HEK293T (cell line): ENCODE measurements at regions not wholly inside any gene's neighbourhood (a gene's known extent, or its start where the extent isn't known, plus 50 kb on each side); places are given as distances from the start of the nearest gene placed in this dataset.

ENCODE experiments used
- CTCF ChIA-PET: fragments of 350-600 bp; formaldehyde crosslinking; extraction: SDS; loops from one replicate; lab custom pipeline; 2021; ENCODE audit warnings: antibody characterized with exemption, inconsistent platforms; lab: Yijun Ruan, JAX
- POLR2A ChIA-PET: fragments of 350-600 bp; formaldehyde crosslinking; extraction: SDS; loops from one replicate; lab custom pipeline; 2020; ENCODE audit warnings: antibody characterized with exemption, inconsistent platforms; lab: Yijun Ruan, JAX
- DNase-seq: peaks from one replicate; pipeline ENCODE4 v3.0.0; 2012; ENCODE audit warnings: mixed read lengths; ENCODE audit errors: extremely low spot score
- ARNT ChIP-seq: fragments of 450-650 bp; IDR thresholded peaks from 2 replicates; pipeline ENCODE4 v1.6.1; 2017; ENCODE audit warnings: mild to moderate bottlenecking
- BHLHE40 ChIP-seq: fragments of 450-650 bp; IDR thresholded peaks from 2 replicates; pipeline ENCODE4 v1.6.1; 2016; ENCODE audit warnings: mild to moderate bottlenecking, moderate library complexity, borderline replicate concordance
- CTBP1 ChIP-seq: fragments of 450-650 bp; IDR thresholded peaks from 2 replicates; pipeline ENCODE4 v1.6.1; 2016; ENCODE audit warnings: borderline replicate concordance
- ELF4 ChIP-seq: fragments of 450-650 bp; IDR thresholded peaks from 2 replicates; pipeline ENCODE4 v1.6.1; 2017; ENCODE audit warnings: antibody characterized with exemption
- FOXA1 ChIP-seq: fragments of 450-650 bp; IDR thresholded peaks from 2 replicates; pipeline ENCODE4 v1.6.1; 2016; ENCODE audit warnings: mild to moderate bottlenecking
- FOXK2 ChIP-seq: fragments of 450-650 bp; IDR thresholded peaks from 2 replicates; pipeline ENCODE4 v1.6.1; 2016; ENCODE audit warnings: mild to moderate bottlenecking
- FOXM1 ChIP-seq: fragments of 450-650 bp; IDR thresholded peaks from 2 replicates; pipeline ENCODE4 v1.6.1; 2017; ENCODE audit warnings: mild to moderate bottlenecking, borderline replicate concordance
- HDGF ChIP-seq: fragments of 450-650 bp; IDR thresholded peaks from 2 replicates; pipeline ENCODE4 v1.6.1; 2017; ENCODE audit warnings: antibody characterized with exemption, borderline replicate concordance
- L3MBTL2 ChIP-seq: fragments of 450-650 bp; conservative IDR thresholded peaks from 2 replicates; pipeline ENCODE4 v1.6.1; 2016; ENCODE audit warnings: mild to moderate bottlenecking
- LEF1 ChIP-seq: fragments of 450-650 bp; IDR thresholded peaks from 2 replicates; pipeline ENCODE4 v1.6.1; 2017; ENCODE audit warnings: mild to moderate bottlenecking, borderline replicate concordance
- NFRKB ChIP-seq: fragments of 450-650 bp; IDR thresholded peaks from 2 replicates; pipeline ENCODE4 v1.6.1; 2016; ENCODE audit warnings: mild to moderate bottlenecking, moderate library complexity
- PKNOX1 ChIP-seq: fragments of 450-650 bp; IDR thresholded peaks from 2 replicates; pipeline ENCODE4 v1.6.1; 2016
- SP1 ChIP-seq: fragments of 450-650 bp; IDR thresholded peaks from 2 replicates; pipeline ENCODE4 v1.6.1; 2017
- SUZ12 ChIP-seq: fragments of 450-650 bp; IDR thresholded peaks from 2 replicates; pipeline ENCODE4 v1.6.1; 2016; ENCODE audit warnings: mild to moderate bottlenecking
- TARDBP ChIP-seq: fragments of 450-650 bp; IDR thresholded peaks from 2 replicates; pipeline ENCODE4 v1.6.1; 2016
- ZNF384 ChIP-seq: fragments of 450-650 bp; IDR thresholded peaks from 2 replicates; pipeline ENCODE4 v1.6.1; 2016

DNA sequence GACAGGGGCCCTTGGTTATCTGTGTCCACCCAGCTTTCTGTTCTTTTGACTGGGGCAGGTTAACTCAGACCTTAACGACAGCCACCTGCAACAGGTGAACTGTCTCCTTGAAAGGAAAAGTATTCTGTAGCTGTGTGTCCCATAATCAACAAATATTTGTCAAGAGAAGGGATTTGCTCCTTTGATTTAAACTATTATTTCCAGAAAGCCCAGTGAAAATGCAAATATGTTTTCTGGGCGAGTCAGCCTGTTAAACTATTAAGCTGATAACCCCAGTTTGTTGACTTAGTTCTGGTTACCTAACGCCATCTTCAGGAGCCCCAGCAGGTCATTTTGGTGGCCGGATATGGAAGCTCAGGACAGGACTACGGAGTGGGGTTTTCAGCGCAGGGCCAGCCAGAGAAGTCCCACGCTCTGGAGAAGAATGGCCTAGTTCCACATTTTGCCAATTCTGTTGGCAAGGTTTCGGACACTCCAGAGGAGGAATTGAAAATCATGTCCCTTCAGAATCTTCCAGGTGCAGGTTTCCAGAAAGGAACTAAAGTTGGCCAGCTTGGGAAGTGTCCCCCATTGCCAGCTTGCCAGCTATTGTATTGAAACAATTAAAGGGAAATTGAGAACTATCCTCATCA is 54.5 kb downstream of the ADRA2A start:
- ChIA-PET CTCF (interaction anchor here (0.6 kb wide), 1 partner anchor 735 kb away, joined by 3 read pairs; no protein-coding TSS in a partner anchor), POLR2A (no interaction called here)
- no peak for TF ChIP-seq SP1
- no peak for TF ChIP-seq LEF1
- no peak for TF ChIP-seq TARDBP
- no peak for TF ChIP-seq HDGF
- no peak for DNase-seq

DNA sequence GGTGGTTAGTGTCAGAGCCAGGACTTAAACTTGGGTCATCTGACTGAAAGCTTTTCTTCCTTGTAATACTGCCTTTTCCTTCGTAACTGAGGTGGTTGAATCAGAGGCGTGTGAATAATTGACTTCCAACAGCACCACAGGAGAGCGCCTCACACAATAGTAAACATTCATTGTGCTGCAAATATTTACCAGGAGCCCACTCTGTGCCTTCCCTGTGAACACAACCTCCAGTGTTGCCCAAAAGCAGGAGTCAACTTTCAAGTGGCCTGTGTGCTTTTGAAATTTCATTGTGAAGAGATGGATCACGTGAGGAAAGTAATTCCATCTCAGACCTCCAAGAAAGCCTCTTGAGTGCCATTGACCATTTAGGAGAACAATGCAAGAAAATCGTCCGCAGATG is 60.2 kb downstream of the ADRA2A start:
- POLR2A ChIA-PET = no interaction called here
- CTCF ChIA-PET = no interaction called here
- TF ChIP-seq BHLHE40 = no peak
- TF ChIP-seq HDGF = no peak
- no peak for TF ChIP-seq ZNF384
- TF ChIP-seq PKNOX1 = no peak
- no peak for TF ChIP-seq TARDBP
- no peak for TF ChIP-seq ARNT
- DNase-seq = no peak

DNA sequence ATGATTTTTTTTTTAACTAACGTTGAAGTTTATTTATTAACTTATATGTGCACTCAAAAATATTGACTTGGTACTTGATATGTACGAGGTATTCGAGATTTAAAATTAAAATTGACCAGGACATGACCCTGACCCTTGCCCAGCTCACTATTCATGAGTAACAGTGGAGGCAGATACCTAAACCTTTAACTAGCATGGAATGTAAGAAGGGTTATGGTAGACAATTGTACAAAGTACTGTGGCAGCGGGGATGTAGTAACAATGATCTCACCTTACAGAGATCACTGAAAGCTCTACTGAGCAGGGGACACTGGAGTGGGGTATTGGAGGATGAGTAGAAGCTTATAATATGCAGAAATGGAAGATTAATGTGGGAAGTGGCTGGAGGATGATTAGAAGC is 60.8 kb downstream of the ADRA2A start:
- CTCF ChIA-PET = no interaction called here
- POLR2A ChIA-PET = no interaction called here
- no peak for DNase-seq
- TF ChIP-seq NFRKB (no peak), ELF4 (no peak), LEF1 (no peak), SUZ12 (no peak), PKNOX1 (no peak), TARDBP (no peak), FOXM1 (no peak), ZNF384 (no peak), L3MBTL2 (no peak), BHLHE40 (no peak), ARNT (no peak), HDGF (no peak), FOXK2 (no peak), SP1 (no peak), CTBP1 (no peak), FOXA1 (no peak)

DNA sequence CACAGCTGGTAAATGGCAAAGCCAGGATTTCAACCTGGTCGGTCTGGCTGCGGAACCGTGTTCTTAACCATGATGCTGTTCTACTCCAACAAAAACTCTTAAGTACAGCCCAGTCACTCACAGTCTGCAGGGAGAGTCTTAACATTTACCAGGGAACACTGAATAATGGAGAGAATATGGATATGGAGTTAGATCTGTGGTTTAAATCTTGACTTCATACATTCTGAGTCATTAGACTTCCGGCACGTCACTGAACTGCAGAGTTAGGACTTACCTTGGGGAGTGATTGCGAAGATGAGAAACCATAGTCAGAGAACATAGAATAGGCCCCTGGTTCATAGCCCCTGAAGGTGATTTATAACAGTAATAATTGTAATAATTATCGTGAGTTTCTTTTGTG is 61.7 kb downstream of the ADRA2A start:
- ChIA-PET CTCF (no interaction called here), POLR2A (no interaction called here)
- TF ChIP-seq SP1 (no peak), PKNOX1 (no peak), L3MBTL2 (no peak), CTBP1 (no peak), BHLHE40 (no peak), ELF4 (no peak), FOXK2 (no peak), TARDBP (no peak), SUZ12 (no peak), LEF1 (no peak), ARNT (no peak), ZNF384 (no peak), FOXM1 (no peak), NFRKB (no peak), HDGF (no peak)
- DNase-seq = no peak

DNA sequence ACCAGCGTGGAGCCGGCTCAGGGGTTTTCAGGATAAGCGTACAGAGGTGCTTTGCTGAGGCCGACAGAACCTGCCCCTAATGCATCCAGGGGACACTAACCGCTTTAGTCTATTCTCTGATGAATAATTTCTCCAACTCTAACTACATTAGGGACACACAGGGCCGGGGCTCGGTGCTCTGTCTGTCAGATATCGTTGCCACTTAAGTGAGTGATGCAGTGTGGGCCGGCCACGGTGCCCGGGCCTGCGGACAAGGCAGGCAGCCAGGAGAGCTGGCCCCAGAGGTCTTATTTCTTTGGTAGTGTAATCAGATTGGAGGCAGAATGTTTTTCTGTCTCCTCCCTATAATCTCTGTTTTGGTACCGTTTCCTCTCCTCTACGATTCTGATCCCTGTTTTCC is 62.7 kb downstream of the ADRA2A start:
- no peak for TF ChIP-seq ZNF384
- TF ChIP-seq TARDBP = no peak
- TF ChIP-seq SP1 = no peak
- CTCF ChIA-PET = no interaction called here

DNA sequence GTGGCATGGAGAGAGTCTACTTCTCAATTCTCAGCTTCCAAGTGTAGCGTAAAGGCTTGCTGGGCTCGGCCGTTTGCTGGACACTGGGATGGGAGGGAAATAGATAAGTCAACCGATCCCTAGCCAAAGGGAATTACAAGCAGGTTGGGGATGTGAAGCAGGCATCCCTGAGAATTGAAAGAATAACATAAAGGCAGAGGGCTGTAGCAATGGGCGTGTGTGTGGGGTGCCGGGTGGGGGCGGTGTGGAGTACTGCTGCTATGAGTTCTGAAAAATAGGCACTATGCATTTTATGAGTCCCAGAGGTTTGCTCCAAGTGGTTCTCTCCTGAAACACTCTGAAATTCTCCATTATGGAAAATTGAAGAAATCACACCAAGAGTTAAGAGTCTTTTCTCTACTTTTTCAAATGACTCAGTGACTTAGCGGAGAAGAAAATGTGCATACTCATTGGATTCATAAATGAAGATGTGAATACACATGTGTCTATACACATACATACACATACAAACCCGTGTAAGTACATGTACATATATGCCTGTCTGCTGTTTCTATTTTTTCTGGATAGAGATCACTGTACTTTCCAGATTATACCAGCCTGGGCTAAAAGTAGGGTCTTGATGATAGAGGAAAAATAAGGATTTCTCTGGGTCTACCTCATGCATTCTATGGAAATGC is 65.4 kb downstream of the ADRA2A start:
- CTCF ChIA-PET = no interaction called here
- peak; percentile 55 for DNase-seq
- TF ChIP-seq PKNOX1 (no peak), CTBP1 (no peak), TARDBP (no peak), FOXM1 (no peak), HDGF (no peak), LEF1 (no peak), SP1 (no peak), NFRKB (no peak), SUZ12 (no peak), FOXK2 (no peak), ZNF384 (no peak), ARNT (no peak), FOXA1 (no peak), BHLHE40 (no peak)
- POLR2A ChIA-PET = no interaction called here

More for the DNA sequence above, 62.7 kb downstream of the ADRA2A start:
- POLR2A ChIA-PET = no interaction called here
- no peak for DNase-seq
